ENCODE measurements at regions not wholly inside any gene's neighbourhood (a gene's known extent, or its start where the extent isn't known, plus 50 kb on each side); places are given as distances from the start of the nearest gene placed in this dataset.
"Not testable (repeated sequence)": the region's sequence is repeated elsewhere in the genome, so short reads cannot be mapped to it uniquely, and the experiment has no call there.

DNA sequence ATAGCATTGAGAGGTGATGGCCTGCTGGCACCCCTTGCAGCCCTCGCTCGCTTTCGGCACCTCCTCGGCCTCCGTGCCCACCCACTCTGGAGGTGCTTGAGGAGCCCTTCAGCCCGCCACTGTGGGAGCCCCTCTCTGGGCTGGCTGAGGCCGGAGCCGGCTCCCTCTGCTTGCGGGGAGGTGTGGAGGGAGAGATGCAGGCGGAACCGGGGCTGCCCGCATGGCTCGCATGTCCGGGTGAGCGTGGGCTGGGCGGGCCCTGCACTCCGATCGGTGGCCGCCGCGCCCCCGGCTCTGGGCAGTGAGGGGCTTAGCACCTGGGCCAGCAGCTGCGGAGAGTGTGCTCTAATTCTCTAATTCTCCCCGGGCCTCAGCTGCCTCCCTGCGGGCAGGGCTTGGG, 101.1 kb downstream of the KIF4B start:
- DNase-seq (ENCODE audit: low read depth) = no peak

DNA sequence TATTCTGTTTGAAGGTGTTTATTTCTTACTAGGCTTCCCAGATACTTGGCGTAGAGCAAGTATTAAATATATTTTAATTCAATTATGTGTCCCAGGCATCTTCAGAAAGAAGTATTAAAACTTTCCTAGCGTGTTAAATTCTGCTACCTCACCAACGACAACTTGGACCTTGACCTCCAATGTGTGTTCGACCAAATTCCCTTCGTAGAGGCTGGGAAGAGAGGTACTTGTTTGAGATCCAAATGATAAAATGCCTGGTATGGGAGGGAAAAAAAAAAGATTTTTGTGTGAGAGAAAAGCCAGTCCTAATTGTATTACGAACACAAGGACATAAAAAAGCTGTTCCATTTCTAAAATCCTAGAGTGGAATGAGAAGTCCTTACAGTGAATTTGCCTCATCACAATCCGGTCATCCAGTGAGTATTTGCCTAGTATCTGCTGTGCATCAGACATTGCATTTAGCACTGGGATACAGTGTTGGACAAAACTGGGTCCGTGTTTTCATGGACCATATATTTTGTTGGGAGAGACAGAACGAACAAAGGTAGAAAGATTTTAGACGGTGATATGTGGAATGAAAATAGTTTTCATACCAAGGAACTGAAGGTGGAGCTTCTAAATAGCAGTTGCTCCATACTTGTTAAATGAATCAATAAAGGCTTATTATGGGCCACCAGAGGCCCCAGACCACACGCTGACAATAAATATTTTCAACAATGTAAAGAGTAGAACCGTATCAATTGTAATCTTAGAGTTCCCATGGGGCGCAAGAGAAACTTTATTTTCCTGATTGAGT, 103.1 kb downstream of the KIF4B start:
- no peak for DNase-seq (ENCODE audit: low read depth)

DNA sequence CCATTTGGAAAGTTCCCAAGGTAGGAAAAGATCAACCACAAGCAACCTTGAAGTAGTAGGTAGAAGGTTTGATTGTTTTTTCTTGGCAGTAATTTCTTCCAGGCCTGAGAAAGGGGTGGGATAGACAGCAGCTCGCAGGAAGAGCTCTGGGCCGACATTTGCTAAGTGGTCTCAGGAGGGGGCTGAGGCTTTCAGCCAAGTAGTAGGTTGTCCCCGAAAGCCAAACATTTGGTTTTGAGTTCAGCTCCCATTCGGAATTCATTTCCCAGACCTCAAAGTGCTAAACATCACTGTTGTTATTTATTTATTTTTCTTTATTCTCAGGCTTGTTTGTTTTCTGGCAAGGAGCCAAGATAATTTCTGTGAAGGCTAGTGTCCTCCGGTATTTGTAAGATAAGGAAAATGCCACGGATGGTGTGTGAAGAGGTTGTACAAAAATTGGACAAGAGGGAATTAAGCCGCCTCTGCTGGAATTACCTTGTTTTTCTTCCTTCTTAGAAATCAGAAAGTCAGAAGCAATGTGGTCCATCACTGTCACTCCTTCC, 112.1 kb downstream of the KIF4B start:
- no peak for DNase-seq (ENCODE audit: low read depth)

DNA sequence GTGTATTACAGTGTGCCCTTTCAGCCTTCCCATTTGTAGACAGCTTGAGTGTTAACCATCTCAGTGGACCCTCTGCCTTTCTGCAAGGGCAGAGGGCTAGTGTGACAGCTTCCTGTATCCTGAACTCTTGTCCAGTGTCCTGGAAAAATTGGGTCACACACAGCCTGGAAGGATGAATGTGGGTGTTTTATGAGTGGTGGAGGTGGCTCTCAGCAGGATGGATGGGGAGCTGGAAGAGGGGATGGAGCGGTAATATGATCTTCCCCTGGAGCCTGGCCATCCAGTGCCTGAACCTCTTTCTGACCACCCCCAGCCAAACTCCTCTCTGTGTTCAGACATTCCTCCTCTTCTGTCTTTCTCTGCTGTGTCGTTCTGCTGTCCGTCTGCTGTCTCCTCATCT, 113.0 kb downstream of the KIF4B start:
- DNase-seq (ENCODE audit: low read depth) = no peak

DNA sequence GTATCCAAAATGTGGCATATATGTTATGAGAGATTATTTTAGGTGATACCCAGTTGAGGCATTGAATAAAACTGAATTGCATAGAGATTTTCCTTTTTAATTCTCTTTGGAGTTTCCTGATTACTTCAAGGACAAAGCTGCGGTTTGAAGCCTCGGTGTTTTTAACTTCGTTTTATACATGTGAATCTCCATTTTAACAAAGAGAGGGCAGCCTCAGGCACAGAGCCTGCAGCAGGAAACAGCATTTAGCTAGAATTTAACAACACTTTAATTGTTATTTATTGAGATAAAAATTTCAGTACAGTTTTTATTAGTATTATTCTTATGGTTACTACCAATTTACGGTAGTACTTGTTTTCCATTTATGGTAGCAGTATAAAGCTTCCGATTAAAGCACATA, 114.0 kb downstream of the KIF4B start:
- no peak for DNase-seq (ENCODE audit: low read depth)

DNA sequence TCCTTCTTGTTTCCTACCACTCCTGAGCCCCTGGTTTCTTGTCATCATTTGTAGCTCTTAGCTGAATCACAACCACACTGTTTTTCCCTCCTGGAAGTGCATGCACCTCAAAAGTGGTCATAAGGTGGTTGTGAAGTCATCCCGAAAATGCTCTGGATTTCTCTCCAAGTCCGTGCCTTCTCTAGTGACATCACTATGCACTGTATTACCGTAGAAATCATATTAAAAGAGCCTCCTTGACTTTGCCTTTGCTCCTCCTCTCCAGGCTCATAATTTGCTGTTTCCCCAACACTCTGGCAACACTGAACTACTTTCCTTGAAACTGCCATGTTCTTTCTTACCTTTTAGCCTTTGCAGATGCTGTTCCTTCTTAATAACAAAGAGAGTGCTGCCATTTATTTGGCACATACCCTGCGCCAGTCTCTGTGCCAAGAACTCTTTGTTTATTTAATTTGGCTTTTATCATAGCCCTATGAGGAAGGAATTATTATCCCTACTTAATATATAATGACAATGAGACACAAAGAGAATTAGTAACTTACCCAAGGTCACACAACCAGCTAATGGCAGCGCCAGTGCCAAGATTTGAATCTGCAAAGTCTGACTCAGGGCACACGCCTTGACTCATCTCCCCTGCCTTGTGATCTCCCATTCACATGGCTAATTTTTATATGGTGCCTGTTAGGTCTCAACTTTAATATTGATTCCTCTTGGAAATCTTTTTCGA, 115.4 kb downstream of the KIF4B start:
- DNase-seq (ENCODE audit: low read depth) = peak; percentile 67

DNA sequence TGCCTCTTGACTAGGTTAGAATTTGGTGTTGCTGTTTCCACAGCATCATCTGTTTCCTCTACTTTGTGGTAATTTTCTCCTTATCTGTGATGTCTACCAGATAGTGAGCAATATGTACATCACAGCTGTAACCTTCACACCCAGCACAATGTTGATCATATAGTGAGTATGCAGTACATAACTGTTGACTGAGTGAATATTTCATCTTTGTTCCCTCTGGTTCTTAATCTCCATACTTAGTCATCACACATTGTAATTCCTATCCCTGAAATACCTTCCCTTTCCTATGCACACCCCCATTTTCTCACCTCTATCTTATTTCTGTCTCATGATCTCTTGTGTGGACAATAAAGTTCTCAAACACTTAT, 115.9 kb downstream of the KIF4B start:
- DNase-seq (ENCODE audit: low read depth) = no peak

DNA sequence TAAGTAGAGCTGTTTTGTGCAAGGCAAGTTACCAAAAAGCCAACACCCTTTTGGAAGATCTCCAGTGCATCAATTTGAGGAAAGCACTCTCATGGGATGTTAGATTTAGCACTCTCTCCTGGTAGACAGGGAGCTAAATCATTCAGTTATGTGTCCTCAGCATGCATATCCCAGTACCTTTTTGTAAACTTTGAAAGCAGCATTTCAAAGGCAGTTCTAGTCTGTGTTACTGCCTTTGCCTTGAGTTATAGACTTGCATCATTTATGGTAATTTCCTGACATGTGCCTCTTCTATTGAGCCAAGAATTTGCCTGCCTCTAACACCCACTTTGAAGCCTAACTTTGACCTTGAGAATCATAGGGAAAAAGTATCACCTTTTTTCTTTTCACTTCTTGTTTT, 120.6 kb downstream of the KIF4B start:
- DNase-seq (ENCODE audit: low read depth) = no peak

DNA sequence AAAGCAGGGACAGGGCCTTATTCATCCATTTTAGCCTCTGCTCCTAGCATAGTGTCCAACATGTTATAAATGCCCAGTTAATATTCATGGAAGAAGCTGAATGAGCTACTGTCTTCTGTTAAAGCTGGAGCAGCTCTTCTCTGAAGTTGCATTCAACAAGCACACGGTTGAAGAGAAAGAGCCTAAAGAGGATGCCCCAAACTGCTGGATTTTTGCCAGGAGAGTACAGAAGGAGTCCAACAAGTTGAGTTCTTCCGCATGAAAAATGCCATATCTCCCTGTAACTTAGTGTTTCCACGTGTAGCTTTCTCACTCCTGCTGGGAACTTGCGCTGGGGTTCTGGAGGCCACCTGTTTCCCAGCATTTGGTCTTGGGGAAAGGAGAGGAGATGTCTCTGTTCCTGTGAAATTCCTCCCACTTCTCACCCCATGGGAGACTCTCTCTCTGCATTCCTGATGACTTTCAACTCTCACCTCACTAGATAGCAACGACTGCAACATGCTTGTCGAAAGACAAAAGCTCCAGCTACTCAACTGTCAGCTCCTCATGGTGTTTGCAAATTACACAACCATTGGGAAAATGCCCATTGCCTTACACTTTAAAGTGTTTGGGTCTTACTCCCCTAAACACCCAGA, 122.8 kb downstream of the KIF4B start:
- no peak for DNase-seq (ENCODE audit: low read depth)

DNA sequence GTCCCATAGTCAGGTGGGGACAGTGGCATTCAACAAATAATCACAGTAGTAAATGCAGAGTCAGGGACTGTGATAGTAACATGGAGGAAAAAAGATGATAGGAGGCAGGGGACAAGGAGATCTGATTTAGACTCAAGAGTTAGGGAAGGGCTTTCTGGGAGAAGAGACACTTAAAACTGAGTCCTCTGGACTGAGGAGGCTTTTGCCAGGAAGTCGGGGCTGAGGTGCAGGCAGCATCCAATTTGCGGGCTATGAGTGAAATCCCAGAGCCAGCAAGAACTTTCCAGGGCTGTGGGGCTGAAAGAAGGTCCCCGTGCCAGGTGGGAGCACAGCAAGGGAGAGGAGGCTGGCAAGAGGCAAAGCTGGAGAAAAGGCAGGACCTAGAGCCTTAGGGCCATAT, 124.1 kb downstream of the KIF4B start:
- no peak for DNase-seq (ENCODE audit: low read depth)

DNA sequence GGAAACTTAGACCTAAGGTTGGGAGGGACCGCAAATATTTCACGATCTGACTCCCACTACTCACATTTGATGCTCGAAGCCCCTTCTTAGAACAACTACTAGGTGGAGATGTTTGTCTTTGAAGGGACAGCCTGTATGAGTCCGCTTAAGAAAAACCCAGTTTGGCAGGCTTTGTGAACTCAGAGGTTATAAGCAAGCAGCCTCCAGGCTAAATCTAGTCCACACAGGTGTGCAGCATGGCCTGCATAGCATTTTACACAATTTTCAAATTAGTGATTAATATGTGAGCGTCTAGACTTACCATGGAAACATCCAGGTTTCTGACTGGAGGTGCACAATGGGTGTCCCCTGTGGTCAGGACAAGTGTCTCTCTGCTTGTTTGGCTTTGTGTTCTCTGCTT, 127.1 kb downstream of the KIF4B start:
- no peak for DNase-seq (ENCODE audit: low read depth)

DNA sequence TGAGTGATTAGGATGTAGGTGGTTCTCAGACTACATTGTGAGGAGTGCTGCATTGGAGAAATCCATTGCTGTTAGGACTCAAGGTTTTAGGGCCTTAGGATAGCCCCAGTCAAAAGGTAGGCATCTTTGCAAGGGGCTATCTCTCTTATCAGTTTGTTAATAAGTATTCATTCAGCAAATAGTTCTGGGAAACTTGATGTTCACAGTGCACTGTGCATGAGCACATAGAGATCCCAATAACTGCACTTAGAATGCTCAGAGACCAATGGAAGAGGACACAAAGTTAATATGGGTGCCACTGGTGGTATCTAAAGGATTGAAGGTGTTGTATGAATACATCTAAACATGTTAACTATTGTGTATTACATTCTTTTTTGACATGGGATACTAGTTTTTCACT, 131.4 kb downstream of the KIF4B start:
- DNase-seq (ENCODE audit: low read depth) = no peak

DNA sequence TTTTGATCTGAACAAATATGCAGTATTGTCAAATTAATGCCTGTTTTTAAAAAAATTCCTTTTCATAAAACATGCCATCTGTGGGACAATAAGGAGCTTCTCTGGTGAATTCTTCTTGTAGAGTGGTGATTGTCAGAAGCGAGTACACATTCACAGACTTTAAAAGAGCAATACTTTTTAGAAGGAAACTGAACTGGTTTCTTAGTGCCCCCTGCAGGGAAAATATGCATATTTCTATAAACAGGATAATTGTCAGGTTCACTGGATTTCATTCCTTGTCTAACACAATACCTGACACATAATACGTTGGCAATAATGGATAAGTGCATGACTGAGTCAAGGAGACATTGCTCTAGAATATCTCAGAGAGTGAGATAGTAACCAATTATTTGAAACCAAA, 133.7 kb downstream of the KIF4B start:
- no peak for DNase-seq (ENCODE audit: low read depth)

DNA sequence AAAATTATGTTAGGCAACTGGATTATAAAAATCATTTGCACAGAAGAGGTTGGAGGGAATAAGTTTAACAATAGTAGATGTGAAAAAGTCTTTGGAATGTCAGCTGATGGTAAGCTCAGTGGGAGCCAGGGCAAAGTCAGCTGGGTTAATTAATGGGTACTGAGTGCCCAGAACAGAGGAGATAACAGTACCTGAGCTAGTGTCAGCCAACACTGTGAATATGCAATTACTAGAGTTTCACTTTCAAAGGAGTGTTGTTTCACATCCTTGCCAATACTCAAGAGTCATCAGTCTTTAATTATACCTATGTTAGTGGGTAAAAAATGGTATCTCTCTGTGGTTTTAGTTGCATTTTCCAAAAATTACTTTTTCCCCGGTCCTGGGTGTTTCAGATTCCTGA, 135.1 kb downstream of the KIF4B start:
- no peak for DNase-seq (ENCODE audit: low read depth)

DNA sequence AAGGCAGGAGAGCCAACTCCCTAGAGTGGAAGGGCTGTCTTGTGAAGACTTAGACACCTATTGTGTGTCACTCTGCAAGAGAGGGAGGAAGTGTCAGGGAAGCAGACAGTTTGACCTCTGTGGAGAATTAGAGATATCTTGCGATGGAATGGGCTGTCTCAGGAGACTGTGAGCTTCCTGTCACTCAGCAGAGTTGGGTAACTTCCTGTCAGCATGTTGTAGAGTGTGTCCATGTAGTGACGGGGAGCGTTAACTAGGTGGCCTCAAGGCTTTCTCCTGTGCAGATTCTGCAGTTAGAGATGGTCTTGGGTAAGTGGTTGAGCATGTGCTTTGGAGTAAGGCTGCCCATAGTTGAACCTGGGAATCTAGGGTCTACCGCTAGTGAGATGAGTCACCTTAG, 136.5 kb downstream of the KIF4B start:
- DNase-seq (ENCODE audit: low read depth) = peak; percentile 21

DNA sequence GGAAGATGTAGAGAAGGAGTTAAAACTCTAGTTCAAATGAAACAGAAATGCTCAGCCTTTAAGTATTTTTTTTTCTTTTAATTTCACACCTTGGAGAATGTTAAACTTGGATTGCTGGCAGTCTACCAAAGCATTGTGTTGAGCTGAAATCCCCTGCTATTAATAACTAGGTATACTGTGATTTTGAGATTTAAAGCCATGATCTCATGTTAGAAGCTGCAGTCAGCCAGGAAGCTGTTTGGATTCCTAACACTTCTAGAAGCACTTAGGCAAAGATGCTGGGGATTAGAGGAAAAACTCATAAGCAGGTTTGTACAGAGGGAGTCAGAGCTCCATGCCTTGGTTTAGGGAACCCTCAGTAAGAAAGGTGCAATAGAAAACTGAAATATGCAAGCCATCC, 141.4 kb downstream of the KIF4B start:
- no peak for DNase-seq (ENCODE audit: low read depth)

DNA sequence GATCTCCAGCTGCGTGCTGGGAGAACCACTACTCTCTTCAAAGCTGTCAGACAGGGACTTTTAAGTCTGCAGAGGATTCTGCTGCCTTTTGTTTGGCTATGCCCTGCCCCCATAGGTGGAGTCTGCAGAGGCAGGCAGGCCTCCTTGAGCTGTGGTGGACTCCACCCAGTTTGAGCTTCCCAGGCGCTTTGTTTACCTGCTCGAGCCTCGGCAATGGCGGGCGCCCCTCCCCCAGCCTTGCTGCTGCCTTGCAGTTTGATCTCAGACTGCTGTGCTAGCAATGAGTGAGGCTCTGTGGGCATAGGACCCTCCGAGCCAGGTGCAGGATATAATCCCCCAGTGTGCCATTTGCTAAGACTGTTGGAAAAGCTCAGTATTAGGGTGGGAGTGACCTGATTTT, 149.5 kb downstream of the KIF4B start:
- DNase-seq (ENCODE audit: low read depth) = not testable (repeated sequence)

DNA sequence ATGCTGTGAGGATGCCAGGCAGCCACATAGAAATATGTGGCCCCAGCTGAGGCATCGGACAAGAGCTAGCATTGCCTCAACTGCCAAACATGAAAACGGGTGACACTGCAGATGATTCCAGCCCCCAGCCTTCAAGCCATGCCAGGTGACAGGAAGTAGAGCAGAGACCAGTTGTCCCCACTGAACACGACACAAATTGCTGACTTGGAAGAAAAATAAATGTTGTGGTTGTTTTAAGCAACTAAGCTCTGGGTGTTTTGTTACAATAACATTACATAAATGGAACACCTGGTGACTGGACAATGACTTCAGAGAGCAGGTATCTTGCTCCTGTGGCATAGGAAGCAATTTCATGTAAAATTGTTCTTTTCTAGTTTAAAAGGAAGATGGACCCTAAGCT, 154.2 kb downstream of the KIF4B start:
- no peak for DNase-seq (ENCODE audit: low read depth)

DNA sequence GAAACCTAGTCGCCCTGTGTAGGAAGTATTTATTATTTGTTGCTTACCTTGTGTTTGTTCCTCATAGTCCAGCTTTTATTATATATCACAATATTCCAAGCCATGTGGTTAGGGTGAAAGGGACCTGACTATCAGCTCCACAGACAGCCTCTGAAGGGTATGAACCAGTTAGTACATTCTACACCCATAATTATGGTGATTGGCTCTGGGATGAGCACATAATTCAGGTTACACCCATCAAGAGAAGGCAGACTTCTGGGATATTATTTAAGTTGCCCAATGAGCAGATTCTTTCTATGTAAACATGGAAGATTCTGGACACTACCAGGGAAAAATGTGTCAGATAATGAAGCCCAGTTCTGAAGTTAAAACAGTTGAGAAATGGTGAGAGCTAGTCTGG, 168.0 kb downstream of the KIF4B start:
- DNase-seq (ENCODE audit: low read depth) = no peak

DNA sequence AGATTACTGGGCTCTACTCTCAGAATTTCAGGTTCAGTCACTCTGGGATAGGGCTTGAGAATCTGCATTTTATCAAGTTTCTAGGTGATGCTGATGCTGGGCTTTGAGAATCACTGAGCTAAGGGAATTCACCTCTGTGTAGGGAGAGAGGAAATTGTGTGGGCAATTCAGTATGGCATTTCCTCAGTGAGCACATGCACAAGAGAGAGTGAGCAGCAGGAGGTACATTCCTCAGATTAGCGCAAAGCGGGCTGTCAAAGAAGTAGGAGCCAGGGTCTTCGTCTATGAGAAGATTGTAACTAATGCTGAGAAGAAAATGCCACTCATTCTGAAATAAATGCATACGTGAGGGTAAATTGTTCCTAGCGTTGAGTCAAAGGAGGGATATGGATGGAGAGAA, 175.9 kb downstream of the KIF4B start:
- peak; percentile 5 for DNase-seq (ENCODE audit: low read depth)

DNA sequence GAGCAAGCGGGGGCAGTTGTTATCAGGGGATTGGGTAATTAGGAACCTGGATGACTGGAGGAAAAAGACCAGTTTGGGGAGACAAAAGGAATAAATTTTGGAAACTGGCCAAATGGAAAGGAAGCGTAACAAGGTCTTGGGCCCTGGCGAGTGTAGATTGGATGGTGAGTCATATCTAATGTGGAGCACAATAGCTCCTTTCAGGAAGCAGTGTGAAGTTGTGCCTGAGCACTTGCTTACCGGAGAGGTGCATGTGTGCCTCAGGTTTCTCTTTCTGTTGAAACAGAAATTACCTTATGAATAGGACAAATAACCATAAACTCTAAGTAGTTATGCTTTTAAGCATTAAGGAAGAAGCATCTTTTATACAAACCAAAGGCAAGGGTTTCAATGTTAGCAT, 176.4 kb downstream of the KIF4B start:
- DNase-seq (ENCODE audit: low read depth) = peak; percentile 65

DNA sequence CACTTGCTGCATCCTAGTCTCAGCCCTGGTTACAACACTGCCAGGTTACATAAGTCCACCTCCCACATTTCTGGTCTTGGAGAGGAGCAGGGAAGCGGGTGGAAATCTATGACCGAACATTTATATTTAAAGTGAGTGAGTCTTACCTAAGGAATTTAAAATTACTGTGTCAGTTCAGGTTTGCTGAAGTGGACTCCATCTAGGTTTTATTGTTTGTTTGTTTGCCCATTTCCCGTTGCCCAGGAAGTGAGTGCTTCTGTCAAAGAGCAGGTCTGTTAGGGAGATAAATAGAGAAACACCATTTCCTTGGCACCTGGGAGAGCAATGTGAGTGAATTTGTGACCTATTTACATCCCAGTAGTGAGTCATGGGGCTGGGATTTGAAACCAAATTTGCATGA, 179.5 kb downstream of the KIF4B start:
- peak; percentile 53 for DNase-seq (ENCODE audit: low read depth)
